GM19372 (cell line): ENCODE measurements at regions not wholly inside any gene's neighbourhood (a gene's known extent, or its start where the extent isn't known, plus 50 kb on each side); places are given as distances from the start of the nearest gene placed in this dataset.

Source experiments
- ATAC-seq: cut with Tn5 transposase; IDR thresholded peaks from one replicate; pipeline ENCODE4 v1.9.1; 2021; ENCODE audit warnings: mild to moderate bottlenecking, low read depth, moderate library complexity; ENCODE audit not compliant: unreplicated experiment

GRCh38 chr2:181371782-181372645 lies 85.2 kb upstream of the ITGA4 start:
- ATAC-seq: no peak

- no peak for ATAC-seq
These were observed 84.5 kb upstream of the ITGA4 start for GRCh38 chr2:181372646-181373040.

DNA sequence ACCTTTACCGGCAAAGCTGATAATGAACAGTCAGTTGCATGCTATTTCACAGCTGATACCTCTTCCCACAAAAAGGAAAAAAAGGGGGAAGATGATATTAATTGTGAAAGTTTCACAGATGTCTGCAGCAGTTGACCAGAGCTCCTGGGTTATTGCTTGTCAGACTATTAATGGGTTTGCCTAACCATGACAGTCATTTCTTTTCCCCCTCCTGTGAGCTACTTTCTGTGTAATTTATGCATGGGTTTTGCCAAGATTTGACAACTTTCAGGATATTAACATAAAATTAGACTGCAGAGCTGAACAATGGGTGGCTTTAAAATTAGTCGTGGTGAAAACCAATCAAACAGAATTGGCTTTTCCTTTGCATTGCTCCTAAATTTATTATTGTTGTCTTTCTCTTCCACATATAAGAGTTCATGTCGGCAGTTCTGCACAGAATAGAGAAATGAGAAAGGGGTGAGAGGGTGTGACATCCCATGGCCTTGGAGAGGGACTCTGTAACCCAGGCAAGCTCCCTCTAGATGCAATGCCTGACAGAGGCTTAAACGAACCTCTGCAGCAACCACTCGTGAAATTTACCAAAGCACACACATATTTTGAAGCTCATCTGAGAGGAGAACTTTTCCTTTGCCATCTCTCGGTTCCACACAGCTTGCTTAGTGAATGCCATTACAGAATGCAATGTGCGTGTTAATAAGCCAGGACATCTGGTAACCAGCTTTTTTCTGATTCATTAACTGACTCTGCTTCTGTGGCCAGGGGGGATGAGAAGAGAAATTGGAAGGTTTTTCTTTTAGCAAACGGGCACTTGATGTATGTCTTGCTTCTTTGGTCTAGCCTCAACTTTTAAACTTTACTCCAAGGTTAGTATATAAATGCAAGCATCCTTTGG lies 82.2 kb upstream of the ITGA4 start:
- peak; percentile 70 for ATAC-seq

- ATAC-seq: no peak
These were observed 80.7 kb upstream of the ITGA4 start for GRCh38 chr2:181376442-181376841.

DNA sequence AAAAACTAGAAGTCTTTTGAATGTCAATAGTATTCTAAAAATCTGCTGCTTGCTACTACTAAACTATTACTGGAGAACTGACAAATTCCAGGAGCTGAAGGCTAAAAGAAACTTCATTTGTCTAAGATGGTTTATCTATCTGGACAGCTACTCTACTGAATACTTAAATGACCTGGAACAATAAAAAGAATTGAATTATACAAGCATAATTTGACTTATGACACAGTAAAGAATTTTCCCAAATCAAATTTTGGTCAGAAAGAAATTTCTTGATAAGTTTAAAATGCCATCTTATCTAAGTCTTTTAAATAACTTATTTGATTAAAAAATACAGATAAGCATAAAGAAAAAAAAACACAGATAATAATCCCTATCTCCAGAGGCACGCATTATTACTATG lies 80.2 kb upstream of the ITGA4 start:
- no peak for ATAC-seq

DNA sequence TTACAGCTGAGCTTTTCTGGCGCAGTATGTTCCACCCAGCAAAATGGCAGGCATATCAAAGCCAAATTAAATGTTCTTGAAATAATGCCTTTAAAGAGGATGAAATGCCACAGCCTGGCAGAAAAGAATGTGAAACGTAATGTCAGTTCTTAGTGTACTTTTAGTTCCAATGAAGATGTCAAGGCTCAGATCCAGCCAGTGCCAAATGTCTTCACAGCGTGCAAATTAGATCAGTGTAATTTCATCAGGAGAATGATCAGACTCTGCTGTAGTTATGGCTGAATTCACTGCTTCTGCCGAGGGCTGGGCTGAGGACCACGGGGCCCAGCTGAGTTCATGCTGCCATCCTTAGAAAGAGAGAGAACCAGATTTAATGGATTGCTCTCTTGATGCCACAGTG lies 78.7 kb upstream of the ITGA4 start:
- ATAC-seq: no peak

DNA sequence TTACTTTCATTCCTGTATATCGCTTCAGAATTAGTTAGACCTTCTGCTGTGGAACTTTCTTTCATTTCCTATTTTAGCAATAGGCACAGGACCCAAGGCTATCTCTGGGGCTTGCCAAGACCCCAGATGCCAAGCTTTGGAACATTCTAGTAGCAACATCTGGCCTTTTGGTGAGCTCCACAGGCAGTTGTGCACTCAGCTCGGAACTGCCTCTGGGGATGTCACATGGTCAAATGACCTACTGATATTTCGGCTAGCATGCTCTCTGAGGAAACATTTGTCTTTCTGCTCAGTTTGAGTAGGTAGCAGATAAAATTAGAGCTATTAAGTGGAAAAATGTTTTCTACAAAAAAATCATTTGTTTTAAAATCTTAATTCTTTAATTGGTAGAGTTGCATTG lies 76.6 kb upstream of the ITGA4 start:
- ATAC-seq: no peak

DNA sequence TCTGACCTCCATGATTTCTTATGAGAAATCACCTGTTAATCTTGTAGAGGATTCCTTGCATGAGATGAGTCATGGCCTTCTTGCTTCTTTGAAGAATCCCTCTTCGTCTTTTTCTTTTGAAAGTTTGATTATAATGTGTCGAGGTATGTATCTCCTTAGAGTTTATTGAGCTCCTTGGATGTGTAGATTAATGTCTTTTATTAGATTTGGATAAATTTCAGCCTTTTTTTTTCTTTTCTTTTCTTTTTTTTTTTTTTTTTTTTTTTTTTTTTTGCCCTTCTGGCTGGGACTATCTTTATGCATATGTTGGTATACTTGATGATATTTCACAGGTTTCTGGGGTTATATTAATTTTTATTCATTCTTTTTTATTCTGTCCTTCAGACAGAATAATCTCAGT lies 72.3 kb upstream of the ITGA4 start:
- no peak for ATAC-seq

DNA sequence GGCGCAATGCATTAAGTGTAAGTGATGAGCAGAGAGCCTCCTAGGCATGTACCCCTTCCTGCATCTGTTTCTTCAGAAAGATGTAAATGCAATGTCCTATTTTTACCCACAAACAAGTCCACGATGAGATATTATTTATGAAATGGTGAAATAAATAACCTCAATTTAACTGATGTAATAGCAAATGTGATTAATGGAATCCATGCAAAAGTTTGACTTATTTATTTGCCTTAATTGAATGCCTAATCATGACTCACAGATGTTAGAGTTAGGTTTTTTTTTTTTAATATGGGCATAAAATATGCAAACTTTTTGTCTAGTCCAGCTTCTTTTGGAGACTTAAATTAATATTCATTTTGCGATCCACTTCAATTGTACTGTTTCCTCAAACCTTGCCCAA lies 67.7 kb upstream of the ITGA4 start:
- ATAC-seq: no peak

GRCh38 chr2:181393472-181393871 lies 63.7 kb upstream of the ITGA4 start:
- no peak for ATAC-seq

DNA sequence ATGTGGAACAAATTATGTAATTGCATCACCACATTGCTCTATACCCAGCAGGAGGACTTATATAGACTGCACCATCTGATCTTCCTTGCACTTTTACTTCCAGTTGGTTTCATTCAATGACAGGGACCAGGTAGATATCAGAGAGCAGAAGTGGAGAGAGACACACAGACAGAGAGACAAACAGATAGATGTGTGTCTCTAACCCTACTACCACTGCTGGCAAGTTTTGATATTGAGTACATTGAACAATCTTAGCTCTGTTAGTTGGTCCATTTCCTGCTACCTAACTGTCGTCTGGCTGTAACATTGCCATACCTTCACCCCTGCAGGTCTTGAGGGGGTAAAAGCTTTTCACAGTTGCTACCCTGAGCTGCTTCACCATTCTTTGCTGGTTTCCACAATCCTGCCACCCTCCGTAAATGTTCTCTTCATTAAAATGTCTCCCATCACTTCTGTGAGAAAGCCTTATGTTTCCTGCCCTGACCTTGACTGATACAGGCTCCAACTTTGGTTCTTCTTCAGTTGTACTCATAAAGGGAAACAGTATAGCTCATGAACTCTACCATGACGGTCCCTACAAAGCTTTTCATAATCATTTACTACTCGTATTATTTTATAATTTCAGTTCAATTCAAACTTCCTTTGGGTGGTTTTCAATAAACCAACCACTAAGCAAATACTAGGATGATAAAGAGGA lies 62.3 kb upstream of the ITGA4 start:
- ATAC-seq: no peak

DNA sequence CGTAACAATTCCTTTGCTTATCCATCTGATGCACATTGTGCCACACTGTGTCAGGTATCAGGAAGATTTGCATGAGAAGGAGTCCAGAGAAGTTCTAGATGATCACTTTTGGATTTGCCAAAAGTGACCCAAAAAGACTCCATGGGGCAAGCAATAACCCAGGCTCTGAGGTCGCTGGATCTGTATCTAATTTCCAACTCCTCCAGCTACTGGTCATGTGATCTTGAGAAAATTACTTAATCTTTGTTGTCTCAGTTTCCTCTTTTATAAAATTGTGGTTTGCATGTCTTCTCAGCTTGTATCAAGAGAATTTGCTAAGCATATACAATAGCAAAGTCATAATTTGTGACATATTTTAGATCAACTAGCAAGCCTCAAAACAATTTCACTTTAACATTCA lies 61.3 kb upstream of the ITGA4 start:
- ATAC-seq: no peak

DNA sequence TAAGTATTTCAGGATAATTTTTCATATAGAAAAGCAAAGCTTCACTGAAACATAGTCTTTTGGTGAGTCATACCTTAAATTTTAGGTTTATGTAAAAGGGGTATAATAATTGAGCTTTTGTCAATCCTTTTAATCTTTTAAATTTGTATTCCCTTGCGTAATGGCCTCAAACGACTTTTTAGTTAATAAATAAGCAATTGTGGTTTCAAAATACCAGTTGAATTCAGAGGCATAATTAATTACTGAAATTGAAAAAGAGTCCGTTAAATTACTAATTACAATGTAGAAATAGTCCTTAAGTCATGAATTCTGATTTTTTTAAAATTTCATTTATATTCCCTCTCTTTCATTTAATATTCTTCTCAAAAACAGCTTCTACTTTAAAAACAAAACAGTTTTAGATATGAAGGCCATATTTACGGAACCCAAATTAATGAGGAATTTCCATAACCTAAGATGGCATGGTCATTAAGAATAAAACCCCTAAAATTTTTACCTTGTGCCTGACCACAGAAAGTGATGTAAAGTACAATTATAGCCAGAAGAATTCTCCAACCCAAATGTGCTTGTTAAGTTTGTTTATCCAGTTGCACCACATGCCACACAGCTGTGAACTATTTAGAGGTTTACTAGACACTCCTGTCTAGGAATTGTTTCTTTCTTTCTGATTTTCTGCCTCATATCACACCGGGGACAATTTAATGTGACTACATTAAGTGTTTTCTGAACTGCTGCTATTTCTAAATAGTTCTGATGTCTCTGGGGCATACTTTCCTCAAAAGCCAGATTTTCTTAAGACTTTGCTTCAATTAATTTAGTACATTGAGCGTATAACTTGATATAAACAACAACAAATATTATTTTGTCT lies 60.7 kb upstream of the ITGA4 start:
- no peak for ATAC-seq

GRCh38 chr2:181397331-181397730 lies 59.9 kb upstream of the ITGA4 start:
- no peak for ATAC-seq

- no peak for ATAC-seq
These were observed 59.2 kb upstream of the ITGA4 start for GRCh38 chr2:181398000-181398399.

DNA sequence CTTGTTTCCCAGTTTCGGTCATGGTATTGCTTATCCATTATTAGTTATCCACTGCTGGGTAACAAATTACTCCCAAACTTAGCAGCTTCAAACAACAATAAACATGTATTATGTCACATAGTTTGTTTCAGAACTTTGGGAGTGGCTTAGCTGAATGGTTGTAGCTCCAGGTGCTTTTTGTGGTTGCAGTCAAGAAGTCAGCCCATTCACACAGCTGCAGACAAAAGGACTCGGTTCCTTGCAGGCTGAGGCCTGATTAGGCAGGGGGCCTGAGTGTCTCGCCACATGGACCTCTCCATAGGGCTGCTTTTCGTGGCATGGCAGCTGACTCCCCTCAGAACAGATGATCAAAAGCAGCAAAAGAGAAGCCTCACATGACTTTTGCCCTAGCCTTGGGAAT lies 58.2 kb upstream of the ITGA4 start:
- ATAC-seq: no peak

DNA sequence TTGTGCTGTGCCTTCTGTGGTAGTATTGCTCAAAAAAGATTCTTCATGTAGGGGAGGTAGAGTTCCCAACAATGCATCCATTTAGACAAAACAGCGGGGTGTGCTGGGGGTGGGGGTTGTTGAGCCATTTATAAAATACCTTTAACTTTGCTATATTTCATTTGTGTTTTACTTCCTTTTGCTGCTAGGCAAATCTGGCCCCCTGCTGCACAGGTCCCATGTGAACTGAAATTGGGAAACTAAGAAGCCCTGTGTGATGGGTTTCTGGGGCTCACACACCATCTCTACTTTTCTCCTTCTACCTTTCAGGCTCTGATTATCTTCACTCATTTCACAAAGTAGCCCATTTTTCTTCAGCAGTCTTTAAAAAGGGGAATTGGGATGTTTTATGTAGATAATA lies 52.7 kb upstream of the ITGA4 start:
- no peak for ATAC-seq

DNA sequence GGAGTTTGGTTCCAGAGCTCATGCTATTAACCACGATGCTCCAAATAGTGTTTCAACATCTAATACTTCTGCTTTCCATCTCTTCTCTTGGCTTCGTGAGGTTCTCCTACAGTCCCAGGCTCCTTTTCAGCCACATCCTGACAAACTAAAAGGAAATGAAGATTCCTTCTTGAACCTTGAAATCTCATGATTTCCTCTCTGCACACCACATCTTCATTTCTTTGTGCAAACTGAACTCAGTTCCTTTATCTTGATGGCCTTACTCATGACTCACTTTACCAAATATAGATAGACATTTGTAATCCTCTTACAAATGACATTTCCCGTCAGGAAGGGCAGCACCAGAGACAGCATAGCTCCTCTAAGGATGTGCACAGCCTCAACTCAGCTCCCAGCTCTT lies 50.0 kb upstream of the ITGA4 start:
- no peak for ATAC-seq
